Tibial nerve (tissue), 4 donors: ENCODE measurements at regions not wholly inside any gene's neighbourhood (a gene's known extent, or its start where the extent isn't known, plus 50 kb on each side); places are given as distances from the start of the nearest gene placed in this dataset.

Experiments used
- DNase-seq, 2 donors: peaks; one replicate each; pipeline ENCODE4 v3.0.0-alpha.2; 2019; ENCODE audit warnings: low spot score in 2 of 2
- H3K27ac ChIP-seq, 4 donors: fragments of 200-600 bp; sonication (generic) in 3 of 4; one replicate each; pipeline ENCODE4 v1.5.1; 2017 to 2019; ENCODE audit warnings: mild to moderate bottlenecking in 1 of 4
- H3K27me3 ChIP-seq, 2 donors: fragments of 200-600 bp; sonication (generic) in 1 of 2; one replicate each; pipeline versions ENCODE4 v1.5.1 to v1.6.0; 2017 to 2019
- H3K36me3 ChIP-seq, 3 donors: fragments of 200-600 bp; sonication (generic); one replicate each; pipeline ENCODE4 v1.5.1; 2018 to 2019
- H3K4me1 ChIP-seq, 4 donors: fragments of 200-600 bp; sonication (generic) in 3 of 4; one replicate each; pipeline ENCODE4 v1.5.1; 2017 to 2019
- H3K4me3 ChIP-seq, 4 donors: fragments of 200-600 bp; sonication (generic) in 3 of 4; one replicate each; pipeline ENCODE4 v1.5.1; 2017 to 2019; ENCODE audit warnings: mild to moderate bottlenecking in 1 of 4, moderate library complexity in 1 of 4
- H3K9me3 ChIP-seq, 4 donors: fragments of 200-600 bp; sonication (generic) in 3 of 4; one replicate each; pipeline ENCODE4 v1.5.1; 2017 to 2019
- CTCF ChIP-seq, 5 experiments: fragments of 200-600 bp in 3 of 5; fragments of 450-650 bp in 2 of 5; sonication (generic) in 3 of 5; IDR thresholded peaks; one replicate each; pipeline ENCODE4 v1.5.1; 2016 to 2019; ENCODE audit warnings: antibody characterized with exemption in 5 of 5, mild to moderate bottlenecking in 3 of 5, moderate library complexity in 2 of 5
- EP300 ChIP-seq, 2 donors: sonication (generic); formaldehyde crosslinking; IDR thresholded peaks; one replicate each; pipeline ENCODE4 v1.6.1; 2017; ENCODE audit warnings: antibody characterized with exemption in 2 of 2, mild to moderate bottlenecking in 1 of 2
- POLR2A ChIP-seq, 2 donors: fragments of 450-650 bp; IDR thresholded peaks; one replicate each; pipeline ENCODE4 v1.6.1; 2017; ENCODE audit warnings: antibody characterized with exemption in 2 of 2, mild to moderate bottlenecking in 2 of 2, moderate library complexity in 2 of 2
- WGBS, 2 donors: methylation state at CpG; one replicate each; pipeline ENCODE4 v1.1.5; 2018; 5-methylcytosine and 5-hydroxymethylcytosine counted together

- Histone ChIP-seq H3K27me3 (no peaks in the 10 kb centered on the region), H3K27ac (no peak overlapping the region), H3K36me3 (no peaks in the 10 kb centered on the region), H3K4me1 (no peaks in the 10 kb centered on the region), H3K4me3 (no peak overlapping the region), H3K9me3 (no peaks in the 10 kb centered on the region)
- DNase-seq: no peak
- no peak for TF ChIP-seq CTCF (IDR thresholded peaks at IDR 0.05)
- TF ChIP-seq POLR2A (IDR thresholded peaks at IDR 0.05): no peak
- TF ChIP-seq EP300 (IDR thresholded peaks at IDR 0.05): no peak
- WGBS, 2 donors: 65 to 73% methylated on average over 2 of the region's 2 CpGs
Observed at GRCh38 chr1:209260136-209260535, 323.4 kb upstream of the CAMK1G start.

GRCh38 chr1:209262631-209263030 is 320.9 kb upstream of the CAMK1G start:
- H3K27me3 ChIP-seq: no peaks in the 10 kb centered on the region
- WGBS, 2 donors: 91% methylated on average over 1 of the region's 1 CpG
- H3K4me3 ChIP-seq: no peak overlapping the region
- H3K4me1 ChIP-seq: no peaks in the 10 kb centered on the region
- H3K9me3 ChIP-seq: no peaks in the 10 kb centered on the region
- no peaks in the 10 kb centered on the region for H3K36me3 ChIP-seq
- H3K27ac ChIP-seq: no peak overlapping the region
- TF ChIP-seq EP300 (IDR thresholded peaks at IDR 0.05): no peak
- TF ChIP-seq POLR2A (IDR thresholded peaks at IDR 0.05): no peak
- TF ChIP-seq CTCF (IDR thresholded peaks at IDR 0.05): no peak
- DNase-seq: no peak

GRCh38 chr1:209265301-209265700 is 318.2 kb upstream of the CAMK1G start:
- Histone ChIP-seq H3K27me3 (no peaks in the 10 kb centered on the region), H3K4me1 (no peaks in the 10 kb centered on the region), H3K4me3 (no peak overlapping the region), H3K9me3 (no peaks in the 10 kb centered on the region), H3K27ac (no peak overlapping the region), H3K36me3 (no peaks in the 10 kb centered on the region)
- no peak for TF ChIP-seq POLR2A (IDR thresholded peaks at IDR 0.05)
- no peak for TF ChIP-seq EP300 (IDR thresholded peaks at IDR 0.05)
- TF ChIP-seq CTCF (IDR thresholded peaks at IDR 0.05): no peak
- WGBS, 2 donors: 60 to 61% methylated on average over 7 of the region's 7 CpGs
- DNase-seq: no peak

GRCh38 chr1:209266590-209267205 is 316.8 kb upstream of the CAMK1G start:
- TF ChIP-seq POLR2A (IDR thresholded peaks at IDR 0.05) (no peak), EP300 (IDR thresholded peaks at IDR 0.05) (no peak), CTCF (IDR thresholded peaks at IDR 0.05) (no peak)
- Histone ChIP-seq H3K27ac (no peak overlapping the region), H3K36me3 (no peaks in the 10 kb centered on the region), H3K4me1 (no peaks in the 10 kb centered on the region), H3K9me3 (no peaks in the 10 kb centered on the region), H3K27me3 (no peaks in the 10 kb centered on the region), H3K4me3 (no peak overlapping the region)
- 55 to 58% methylated on average over 5 of the region's 5 CpGs for WGBS, 2 donors
- DNase-seq: no peak

GRCh38 chr1:209267968-209268367 is 315.5 kb upstream of the CAMK1G start:
- H3K9me3 ChIP-seq: no peaks in the 10 kb centered on the region
- no peaks in the 10 kb centered on the region for H3K27me3 ChIP-seq
- H3K4me1 ChIP-seq: no peaks in the 10 kb centered on the region
- no peak for TF ChIP-seq EP300 (IDR thresholded peaks at IDR 0.05)
- no peak for TF ChIP-seq POLR2A (IDR thresholded peaks at IDR 0.05)
- no peak for TF ChIP-seq CTCF (IDR thresholded peaks at IDR 0.05)
- WGBS, 2 donors: 86 to 90% methylated on average over 2 of the region's 2 CpGs
- DNase-seq: no peak
- H3K4me3 ChIP-seq: no peak overlapping the region
- no peak overlapping the region for H3K27ac ChIP-seq
- H3K36me3 ChIP-seq: no peaks in the 10 kb centered on the region
